Spleen (tissue), 11 donors: ENCODE measurements at regions not wholly inside any gene's neighbourhood (a gene's known extent, or its start where the extent isn't known, plus 50 kb on each side); places are given as distances from the start of the nearest gene placed in this dataset.
"Not testable (repeated sequence)": the region's sequence is repeated elsewhere in the genome, so short reads cannot be mapped to it uniquely, and the experiment has no call there.

Source experiments
- DNase-seq: peaks from one replicate; pipeline ENCODE4 v3.0.0-alpha.2; 2020
- H3K27ac ChIP-seq, 8 donors: fragments of 200-600 bp; sonication (generic) in 7 of 8; 1 replicate in 4 of 8; 2 replicates in 4 of 8; pipeline versions ENCODE4 v1.5.0 to v1.8.0; 2016 to 2021; ENCODE audit warnings: inconsistent platforms in 4 of 8, mild to moderate bottlenecking in 4 of 8, moderate library complexity in 1 of 8
- H3K27me3 ChIP-seq, 7 donors: fragments of 200-600 bp; sonication (generic) in 6 of 7; replicated peaks in 1 of 7; 1 replicate in 4 of 7; 2 replicates in 3 of 7; pipeline versions ENCODE4 v1.5.0 to v1.8.0; 2016 to 2021; ENCODE audit warnings: inconsistent platforms in 3 of 7, mild to moderate bottlenecking in 1 of 7
- H3K36me3 ChIP-seq, 6 donors: fragments of 200-600 bp; sonication (generic) in 5 of 6; 1 replicate in 4 of 6; 2 replicates in 2 of 6; pipeline versions ENCODE4 v1.5.0 to v1.8.0; 2016 to 2021; ENCODE audit warnings: inconsistent platforms in 2 of 6
- H3K4me1 ChIP-seq, 6 donors: fragments of 200-600 bp; sonication (generic) in 5 of 6; 1 replicate in 3 of 6; 2 replicates in 3 of 6; pipeline versions ENCODE4 v1.5.0 to v1.8.0; 2016 to 2021; ENCODE audit warnings: inconsistent platforms in 3 of 6
- H3K4me3 ChIP-seq, 8 donors: fragments of 200-600 bp; sonication (generic) in 7 of 8; 1 replicate in 4 of 8; 2 replicates in 4 of 8; pipeline versions ENCODE4 v1.5.0 to v1.8.0; 2016 to 2021; ENCODE audit warnings: inconsistent platforms in 4 of 8, mild to moderate bottlenecking in 4 of 8, moderate library complexity in 2 of 8
- H3K9me3 ChIP-seq, 8 donors: fragments of 200-600 bp; sonication (generic) in 7 of 8; 1 replicate in 4 of 8; 2 replicates in 4 of 8; pipeline versions ENCODE4 v1.5.0 to v1.8.0; 2016 to 2021; ENCODE audit warnings: inconsistent platforms in 4 of 8
- POLR2A ChIP-seq, 3 donors: fragments of 450-650 bp; IDR thresholded peaks; one replicate each; pipeline ENCODE4 v1.5.1; 2017; ENCODE audit warnings: antibody characterized with exemption in 3 of 3, mild to moderate bottlenecking in 1 of 3
- POLR2AphosphoS5 ChIP-seq, 3 donors: sonication (generic); formaldehyde crosslinking; IDR thresholded peaks; one replicate each; pipeline ENCODE4 v1.5.1; 2017; ENCODE audit warnings: antibody characterized with exemption in 3 of 3
- WGBS, 5 donors: extraction: QIAGEN DNeasy Blood & Tissue Kit in 3 of 5; methylation state at CpG; one replicate each; pipeline versions ENCODE4 v1.1.5 to v1.1.7; 2013 to 2018; 5-methylcytosine and 5-hydroxymethylcytosine counted together
- intact Hi-C: fragments of 100-400 bp; cut with DNase I; formaldehyde crosslinking; loops from one replicate; pipeline ENCODE4 v1.15.0; 2023; ENCODE audit warnings: low total_unique reads
- TF ChIP-seq, protein P1 (sequence below), 11 experiments: fragments of 200-600 bp in 7 of 11; fragments of 450-650 bp in 4 of 11; sonication (generic) in 4 of 11; IDR thresholded peaks in 8 of 11; conservative IDR thresholded peaks in 3 of 11; 1 replicate in 7 of 11; 2 replicates in 4 of 11; pipeline versions ENCODE4 v1.4.0 to v1.8.0; 2016 to 2021; ENCODE audit warnings: antibody characterized with exemption in 11 of 11, inconsistent platforms in 4 of 11, mild to moderate bottlenecking in 1 of 11
- donor health status: healthy with polysubstance abuse.
- donor health status: DM: no; HTN: no; CAD: no; lungs with moderate emphysema.
- donor health status: DM: no; HTN: no; CAD: no.
- donor health status: Bipolar disorder and iron deficiency.
- donor health status: healthy.
- donor health status: DM: no; HTN: no; CAD: no.
- donor health status: DM: yes; HTN: yes; CAD: no.

GRCh38 chr3:81352867-81353266 lies 408.6 kb downstream of the GBE1 start:
- Histone ChIP-seq H3K4me1 (no peaks in the 10 kb centered on the region), H3K27me3 (no peaks in the 10 kb centered on the region), H3K27ac (no peak overlapping the region), H3K9me3 (peaks cover 0 to 3% (median 0%) of the 10 kb centered on the region in 8 donors), H3K36me3 (no peaks in the 10 kb centered on the region), H3K4me3 (no peak overlapping the region)
- TF ChIP-seq, protein P1, sequence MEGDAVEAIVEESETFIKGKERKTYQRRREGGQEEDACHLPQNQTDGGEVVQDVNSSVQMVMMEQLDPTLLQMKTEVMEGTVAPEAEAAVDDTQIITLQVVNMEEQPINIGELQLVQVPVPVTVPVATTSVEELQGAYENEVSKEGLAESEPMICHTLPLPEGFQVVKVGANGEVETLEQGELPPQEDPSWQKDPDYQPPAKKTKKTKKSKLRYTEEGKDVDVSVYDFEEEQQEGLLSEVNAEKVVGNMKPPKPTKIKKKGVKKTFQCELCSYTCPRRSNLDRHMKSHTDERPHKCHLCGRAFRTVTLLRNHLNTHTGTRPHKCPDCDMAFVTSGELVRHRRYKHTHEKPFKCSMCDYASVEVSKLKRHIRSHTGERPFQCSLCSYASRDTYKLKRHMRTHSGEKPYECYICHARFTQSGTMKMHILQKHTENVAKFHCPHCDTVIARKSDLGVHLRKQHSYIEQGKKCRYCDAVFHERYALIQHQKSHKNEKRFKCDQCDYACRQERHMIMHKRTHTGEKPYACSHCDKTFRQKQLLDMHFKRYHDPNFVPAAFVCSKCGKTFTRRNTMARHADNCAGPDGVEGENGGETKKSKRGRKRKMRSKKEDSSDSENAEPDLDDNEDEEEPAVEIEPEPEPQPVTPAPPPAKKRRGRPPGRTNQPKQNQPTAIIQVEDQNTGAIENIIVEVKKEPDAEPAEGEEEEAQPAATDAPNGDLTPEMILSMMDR (IDR thresholded peaks at IDR 0.05 in 8 of 11, conservative IDR thresholded peaks at IDR 0.05 in 3 of 11): no peak
- TF ChIP-seq POLR2A (IDR thresholded peaks at IDR 0.05): no peak
- TF ChIP-seq POLR2AphosphoS5 (IDR thresholded peaks at IDR 0.05): no peak
- no peak for DNase-seq
- intact Hi-C loops: no loop called here
- WGBS, 5 donors: 37 to 62% (median 39%) methylated on average over 3 of the region's 3 CpGs

- TF ChIP-seq, protein P1 (IDR thresholded peaks at IDR 0.05 in 8 of 11, conservative IDR thresholded peaks at IDR 0.05 in 3 of 11): no peak
- no peak for DNase-seq
- WGBS, 5 donors: 70 to 83% (median 75%) methylated on average over 4 of the region's 4 CpGs
- Histone ChIP-seq H3K36me3 (no peaks in the 10 kb centered on the region), H3K27ac (no peak overlapping the region), H3K9me3 (no peaks in the 10 kb centered on the region), H3K27me3 (no peaks in the 10 kb centered on the region), H3K4me3 (no peak overlapping the region), H3K4me1 (no peaks in the 10 kb centered on the region)
- intact Hi-C loops: no loop called here
These were observed 411.6 kb downstream of the GBE1 start for GRCh38 chr3:81349816-81350340.

GRCh38 chr3:81339040-81339845 lies 422.2 kb downstream of the GBE1 start:
- Histone ChIP-seq H3K4me3 (no peak overlapping the region), H3K4me1 (no peaks in the 10 kb centered on the region), H3K27ac (no peak overlapping the region), H3K36me3 (no peaks in the 10 kb centered on the region), H3K9me3 (no peaks in the 10 kb centered on the region), H3K27me3 (no peaks in the 10 kb centered on the region)
- no peak for TF ChIP-seq POLR2AphosphoS5 (IDR thresholded peaks at IDR 0.05)
- TF ChIP-seq, protein P1 (IDR thresholded peaks at IDR 0.05 in 8 of 11, conservative IDR thresholded peaks at IDR 0.05 in 3 of 11): peak in 1 of 11 experiments; percentile 31
- intact Hi-C loops: no loop called here
- no peak for DNase-seq
- 91 to 95% (median 93%) methylated on average over 1 of the region's 1 CpG for WGBS, 5 donors

GRCh38 chr3:81336470-81336869 lies 425.0 kb downstream of the GBE1 start:
- no peaks in the 10 kb centered on the region for H3K27me3 ChIP-seq
- intact Hi-C loops: no loop called here
- H3K36me3 ChIP-seq: no peaks in the 10 kb centered on the region
- no peak overlapping the region for H3K27ac ChIP-seq
- H3K4me3 ChIP-seq: no peak overlapping the region
- TF ChIP-seq, protein P1 (IDR thresholded peaks at IDR 0.05 in 8 of 11, conservative IDR thresholded peaks at IDR 0.05 in 3 of 11): no peak
- no peak for TF ChIP-seq POLR2AphosphoS5 (IDR thresholded peaks at IDR 0.05)
- TF ChIP-seq POLR2A (IDR thresholded peaks at IDR 0.05): no peak
- H3K4me1 ChIP-seq: no peaks in the 10 kb centered on the region
- no peaks in the 10 kb centered on the region for H3K9me3 ChIP-seq
- WGBS, 5 donors: 83 to 89% (median 85%) methylated on average over 4 of the region's 4 CpGs
- DNase-seq: no peak

DNA sequence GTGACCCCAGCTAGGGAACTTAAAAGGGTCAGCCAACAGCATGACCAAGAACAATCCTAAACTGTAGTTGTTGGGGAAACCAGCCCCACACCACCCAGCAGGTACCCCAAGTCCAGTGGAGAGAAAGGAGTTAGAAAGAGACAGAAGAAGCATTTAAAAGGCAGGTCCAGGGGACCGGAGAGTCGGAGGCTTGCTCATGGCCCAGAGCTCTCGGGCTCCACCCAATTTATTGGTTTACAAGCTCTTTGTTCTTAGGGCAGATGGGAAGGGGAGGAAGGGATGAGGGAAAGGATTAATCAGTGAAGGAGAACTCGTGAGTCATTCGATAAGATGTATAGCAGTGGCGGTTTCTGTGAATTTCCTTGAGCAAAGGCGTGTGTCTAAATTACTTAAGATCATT lies 431.6 kb downstream of the GBE1 start:
- intact Hi-C loops, H3K36me3 ChIP-seq, H3K27ac ChIP-seq, H3K9me3 ChIP-seq, H3K4me1 ChIP-seq, H3K27me3 ChIP-seq, H3K4me3 ChIP-seq, DNase-seq: not testable (repeated sequence)
- 86 to 93% (median 90%) methylated on average over 7 of the region's 7 CpGs for WGBS, 5 donors
